ENCODE measurements at regions not wholly inside any gene's neighbourhood (a gene's known extent, or its start where the extent isn't known, plus 50 kb on each side); places are given as distances from the start of the nearest gene placed in this dataset.

DNA sequence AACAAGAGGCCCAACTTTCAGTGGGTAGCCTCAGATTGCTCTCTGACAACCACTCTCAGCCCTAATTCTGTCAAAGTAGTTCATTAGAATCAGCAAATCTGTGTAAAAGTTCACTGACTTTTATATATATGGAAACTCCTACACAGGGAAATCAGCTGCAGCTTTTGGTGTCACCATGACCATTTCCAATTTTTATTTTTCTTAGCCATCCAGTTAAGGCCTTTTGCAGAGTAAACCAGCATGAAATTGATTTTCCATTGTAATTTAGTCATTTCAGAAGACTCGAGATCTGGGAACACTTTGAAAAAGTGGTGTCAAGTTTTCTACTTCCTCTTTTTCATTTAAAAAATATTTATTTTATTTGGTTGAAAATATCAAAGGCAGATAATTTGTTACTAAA is 263.2 kb downstream of the TMEM182 start:
- no peak for DNase-seq (ENCODE audit: insufficient read length, low spot score)
- FAIRE-seq: no peak
- no peak for TF ChIP-seq POLR2A (IDR thresholded peaks at IDR 0.05; ENCODE audit: low read depth, low read length)

DNA sequence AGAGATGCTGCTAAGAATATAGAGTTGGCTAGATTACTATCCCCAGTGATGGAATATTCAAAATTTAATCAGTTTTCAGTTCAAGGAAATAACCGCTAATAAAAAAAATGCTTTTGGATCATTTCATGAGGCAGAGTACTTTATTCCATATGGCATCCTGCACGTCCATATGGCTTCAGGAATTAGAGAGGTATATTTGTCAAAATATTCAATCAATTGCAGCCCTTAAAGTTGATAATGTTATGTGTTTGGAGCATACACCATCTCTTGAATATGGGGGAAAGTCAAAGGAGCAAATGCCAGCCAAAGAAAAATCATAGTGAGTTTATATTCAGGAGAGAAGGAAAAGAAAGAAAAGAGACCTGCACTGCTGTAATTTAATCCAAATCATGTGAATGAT is 266.4 kb downstream of the TMEM182 start:
- no peak for TF ChIP-seq POLR2A (IDR thresholded peaks at IDR 0.05; ENCODE audit: low read depth, low read length)
- DNase-seq (ENCODE audit: insufficient read length, low spot score): no peak
- no peak for FAIRE-seq
